ENCODE measurements at regions not wholly inside any gene's neighbourhood (a gene's known extent, or its start where the extent isn't known, plus 50 kb on each side); places are given as distances from the start of the nearest gene placed in this dataset.

DNA sequence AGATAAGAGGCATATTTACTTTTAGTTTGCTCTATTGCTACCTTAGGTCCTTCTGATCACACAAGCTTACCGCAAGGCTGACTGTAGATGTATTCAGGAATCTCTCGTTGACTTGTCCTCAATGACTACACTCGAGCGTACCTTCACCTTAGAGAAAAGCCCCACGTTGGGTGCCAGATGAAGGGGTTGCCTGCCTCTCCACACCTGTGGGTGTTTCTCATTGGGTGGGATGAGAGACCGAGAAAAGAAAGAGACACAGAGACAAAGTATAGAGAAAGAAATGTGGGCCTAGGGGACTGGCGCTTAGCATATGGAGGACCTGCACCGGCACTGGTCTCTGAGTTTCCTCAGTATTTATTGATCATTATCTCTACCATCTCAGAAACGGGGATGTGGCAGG, 51.8 kb downstream of the ASCL4 start:
- H2AFZ ChIP-seq (ENCODE audit: control insufficient read depth, low read length) = no peak overlapping the region
- H3K4me2 ChIP-seq (ENCODE audit: control insufficient read depth, extremely low read depth, insufficient read depth, low read depth, low read length) = no peak overlapping the region
- no peaks in the 10 kb centered on the region for H3K27me3 ChIP-seq (ENCODE audit: control insufficient read depth, extremely low read depth, insufficient read depth, low read length)
- no peak overlapping the region for H3K27ac ChIP-seq (ENCODE audit: control insufficient read depth, insufficient read depth, low read length)
- no peak overlapping the region for H3K4me3 ChIP-seq (ENCODE audit: control insufficient read depth in 2 of 3, extremely low read depth in 1 of 3, insufficient read depth in 2 of 3, low read depth in 1 of 3, low read length in 3 of 3)
- no peak for FAIRE-seq
- TF ChIP-seq EZH2 (IDR thresholded peaks at IDR 0.05; ENCODE audit: low read length) (no peak), CTCF (optimal IDR thresholded peaks at IDR 0.05 in 1 of 3, IDR thresholded peaks at IDR 0.05 in 1 of 3, conservative IDR thresholded peaks at IDR 0.05 in 1 of 3; ENCODE audit: extremely low read depth in 1 of 3, insufficient read depth in 2 of 3, low read length in 3 of 3) (no peak)
- dilution Hi-C loops (cut with MboI; ENCODE audit: extremely low pct_ligation_motif_present, low sequenced_read_pairs) = no loop called here
- no peaks in the 10 kb centered on the region for H3K79me2 ChIP-seq (ENCODE audit: control insufficient read depth, insufficient read depth, low read length)
- H4K20me1 ChIP-seq (ENCODE audit: control insufficient read depth, extremely low read depth, insufficient read depth, low read length) = no peaks in the 10 kb centered on the region
- no peaks in the 10 kb centered on the region for H3K4me1 ChIP-seq (ENCODE audit: control insufficient read depth, extremely low read depth, insufficient read depth, low read length)
- H3K36me3 ChIP-seq (ENCODE audit: control insufficient read depth in 2 of 2, extremely low read depth in 1 of 2, insufficient read depth in 2 of 2, low read length in 2 of 2) = no peaks in the 10 kb centered on the region
- H3K9ac ChIP-seq (ENCODE audit: control insufficient read depth, extremely low read depth, insufficient read depth, low read length) = no peak overlapping the region
- H3K9me1 ChIP-seq (ENCODE audit: control insufficient read depth, extremely low read depth, insufficient read depth, low read length) = no peaks in the 10 kb centered on the region
- DNase-seq (ENCODE audit: low read depth, low spot score) = no peak
- no peaks in the 10 kb centered on the region for H3K9me3 ChIP-seq (ENCODE audit: control insufficient read depth, low read depth, low read length)

- Histone ChIP-seq H4K20me1 (ENCODE audit: control insufficient read depth, extremely low read depth, insufficient read depth, low read length) (no peaks in the 10 kb centered on the region), H3K9me1 (ENCODE audit: control insufficient read depth, extremely low read depth, insufficient read depth, low read length) (no peaks in the 10 kb centered on the region), H3K4me2 (ENCODE audit: control insufficient read depth, extremely low read depth, insufficient read depth, low read depth, low read length) (no peak overlapping the region), H3K27me3 (ENCODE audit: control insufficient read depth, extremely low read depth, insufficient read depth, low read length) (peaks cover 3% of the 10 kb centered on the region), H3K4me3 (ENCODE audit: control insufficient read depth in 2 of 3, extremely low read depth in 1 of 3, insufficient read depth in 2 of 3, low read depth in 1 of 3, low read length in 3 of 3) (no peak overlapping the region), H3K79me2 (ENCODE audit: control insufficient read depth, insufficient read depth, low read length) (no peaks in the 10 kb centered on the region), H3K9me3 (ENCODE audit: control insufficient read depth, low read depth, low read length) (no peaks in the 10 kb centered on the region), H3K4me1 (ENCODE audit: control insufficient read depth, extremely low read depth, insufficient read depth, low read length) (no peaks in the 10 kb centered on the region), H3K36me3 (ENCODE audit: control insufficient read depth in 2 of 2, extremely low read depth in 1 of 2, insufficient read depth in 2 of 2, low read length in 2 of 2) (no peaks in the 10 kb centered on the region), H3K27ac (ENCODE audit: control insufficient read depth, insufficient read depth, low read length) (no peak overlapping the region), H3K9ac (ENCODE audit: control insufficient read depth, extremely low read depth, insufficient read depth, low read length) (no peak overlapping the region), H2AFZ (ENCODE audit: control insufficient read depth, low read length) (no peak overlapping the region)
- DNase-seq (ENCODE audit: low read depth, low spot score) (no peak), FAIRE-seq (no peak)
- dilution Hi-C loops (cut with MboI; ENCODE audit: extremely low pct_ligation_motif_present, low sequenced_read_pairs) = no loop called here
- TF ChIP-seq CTCF (optimal IDR thresholded peaks at IDR 0.05 in 1 of 3, IDR thresholded peaks at IDR 0.05 in 1 of 3, conservative IDR thresholded peaks at IDR 0.05 in 1 of 3; ENCODE audit: extremely low read depth in 1 of 3, insufficient read depth in 2 of 3, low read length in 3 of 3) (no peak), EZH2 (IDR thresholded peaks at IDR 0.05; ENCODE audit: low read length) (no peak)
Observed at GRCh38 chr12:107829271-107829670, 54.8 kb downstream of the ASCL4 start.
